ENCODE measurements at regions not wholly inside any gene's neighbourhood (a gene's known extent, or its start where the extent isn't known, plus 50 kb on each side); places are given as distances from the start of the nearest gene placed in this dataset.

DNA sequence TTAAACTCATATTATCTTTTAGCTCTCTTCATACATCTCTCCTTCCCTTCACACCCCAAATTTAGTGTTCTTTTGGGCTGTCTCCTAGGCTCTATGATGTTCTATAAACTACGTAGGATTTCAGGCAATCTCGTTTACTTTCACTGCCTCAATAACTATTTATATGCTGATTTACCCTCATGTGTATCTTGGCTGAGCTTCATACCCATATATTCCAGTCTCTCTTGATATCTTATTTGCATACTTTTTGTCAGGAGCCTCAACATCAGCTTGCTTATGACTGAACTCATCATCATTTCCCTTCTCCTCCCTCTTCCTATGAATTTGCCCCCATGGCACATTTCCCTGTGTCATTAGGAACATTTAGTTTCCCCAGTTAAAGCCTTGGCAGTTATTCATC, 262.1 kb upstream of the FBXO33 start:
- ATAC-seq (ENCODE audit: low FRiP score) (no peak), DNase-seq (ENCODE audit: low spot score) (no peak)
- TF ChIP-seq, protein P1, sequence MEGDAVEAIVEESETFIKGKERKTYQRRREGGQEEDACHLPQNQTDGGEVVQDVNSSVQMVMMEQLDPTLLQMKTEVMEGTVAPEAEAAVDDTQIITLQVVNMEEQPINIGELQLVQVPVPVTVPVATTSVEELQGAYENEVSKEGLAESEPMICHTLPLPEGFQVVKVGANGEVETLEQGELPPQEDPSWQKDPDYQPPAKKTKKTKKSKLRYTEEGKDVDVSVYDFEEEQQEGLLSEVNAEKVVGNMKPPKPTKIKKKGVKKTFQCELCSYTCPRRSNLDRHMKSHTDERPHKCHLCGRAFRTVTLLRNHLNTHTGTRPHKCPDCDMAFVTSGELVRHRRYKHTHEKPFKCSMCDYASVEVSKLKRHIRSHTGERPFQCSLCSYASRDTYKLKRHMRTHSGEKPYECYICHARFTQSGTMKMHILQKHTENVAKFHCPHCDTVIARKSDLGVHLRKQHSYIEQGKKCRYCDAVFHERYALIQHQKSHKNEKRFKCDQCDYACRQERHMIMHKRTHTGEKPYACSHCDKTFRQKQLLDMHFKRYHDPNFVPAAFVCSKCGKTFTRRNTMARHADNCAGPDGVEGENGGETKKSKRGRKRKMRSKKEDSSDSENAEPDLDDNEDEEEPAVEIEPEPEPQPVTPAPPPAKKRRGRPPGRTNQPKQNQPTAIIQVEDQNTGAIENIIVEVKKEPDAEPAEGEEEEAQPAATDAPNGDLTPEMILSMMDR (IDR thresholded peaks at IDR 0.05), result no peak

DNA sequence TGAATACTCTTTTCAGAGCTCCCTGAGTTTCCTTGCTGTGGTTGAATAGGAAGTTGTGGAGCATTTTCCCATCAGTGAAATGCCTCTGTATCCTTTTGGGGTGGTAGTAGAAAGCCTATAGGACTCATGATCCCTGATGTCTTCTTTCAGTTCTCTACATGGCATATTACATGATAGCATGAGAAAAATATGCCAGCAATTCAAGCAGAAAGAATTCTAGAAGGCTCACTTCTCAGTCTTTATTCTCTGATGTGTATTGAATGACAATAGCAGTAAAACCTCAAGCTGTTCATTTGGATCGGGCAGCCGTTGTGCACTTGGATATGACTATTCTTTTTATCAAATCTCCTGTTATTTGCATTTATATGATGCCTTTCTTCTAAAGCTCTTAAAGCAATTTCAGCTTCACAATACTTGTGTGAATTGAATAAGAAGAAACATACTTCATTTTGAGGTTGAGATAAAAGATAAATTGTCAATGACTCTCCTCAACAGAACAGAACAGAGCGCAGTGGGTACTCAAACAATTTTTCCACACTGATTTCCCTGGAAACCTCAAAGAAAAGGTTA, 251.5 kb upstream of the FBXO33 start:
- DNase-seq (ENCODE audit: low spot score), result no peak
- TF ChIP-seq, protein P1 (IDR thresholded peaks at IDR 0.05), result no peak
- ATAC-seq (ENCODE audit: low FRiP score), result no peak

DNA sequence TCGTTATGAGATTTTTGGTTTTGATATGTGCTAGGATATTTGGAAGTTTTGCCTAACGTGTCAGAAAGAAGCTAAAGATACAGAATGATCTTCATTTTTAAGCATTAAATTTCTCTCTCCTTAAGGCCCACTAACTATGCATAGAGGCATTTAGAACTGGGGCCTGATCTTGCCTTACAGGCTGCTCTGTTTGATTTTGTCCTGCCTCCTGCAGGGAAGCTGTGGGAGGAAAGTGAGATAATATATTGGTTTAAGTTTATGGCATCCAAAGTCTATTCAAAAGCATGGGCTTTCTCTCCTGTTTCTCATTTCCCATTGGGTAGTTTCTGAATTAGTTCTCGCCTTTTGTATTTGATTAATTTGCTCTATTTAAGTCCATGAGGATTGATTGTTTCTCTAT, 250.3 kb upstream of the FBXO33 start:
- TF ChIP-seq, protein P1 (IDR thresholded peaks at IDR 0.05), result no peak
- DNase-seq (ENCODE audit: low spot score) (no peak), ATAC-seq (ENCODE audit: low FRiP score) (no peak)

DNA sequence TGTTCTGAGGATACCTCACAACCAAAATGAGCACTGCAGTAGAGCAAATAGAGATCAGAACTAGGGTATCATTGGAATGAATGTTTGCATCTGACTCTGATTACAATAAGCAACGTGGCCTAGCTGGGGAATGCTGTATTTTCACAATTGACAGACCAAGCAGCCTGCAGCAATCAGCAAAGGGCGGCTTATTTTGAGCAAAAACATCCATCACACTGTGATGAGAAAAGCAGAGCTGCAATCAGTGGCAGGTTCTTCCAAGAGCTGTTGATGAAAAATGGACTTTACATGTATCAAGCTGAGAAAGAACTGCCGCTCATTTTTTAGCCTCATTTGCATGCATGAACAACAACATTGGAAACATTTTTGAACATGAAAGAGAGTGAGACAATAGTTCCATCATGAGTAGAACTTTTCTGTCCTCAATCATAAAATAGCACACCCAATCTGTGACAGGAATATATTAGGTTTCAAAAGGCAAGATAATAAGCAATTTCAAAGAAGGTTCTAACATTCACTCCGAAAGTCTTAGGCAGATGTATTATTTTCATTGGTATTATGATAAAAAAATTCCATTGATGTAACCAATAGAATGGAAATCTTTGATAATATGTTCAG, 249.7 kb upstream of the FBXO33 start:
- TF ChIP-seq, protein P1 (IDR thresholded peaks at IDR 0.05), result no peak
- ATAC-seq (ENCODE audit: low FRiP score) (no peak), DNase-seq (ENCODE audit: low spot score) (no peak)

DNA sequence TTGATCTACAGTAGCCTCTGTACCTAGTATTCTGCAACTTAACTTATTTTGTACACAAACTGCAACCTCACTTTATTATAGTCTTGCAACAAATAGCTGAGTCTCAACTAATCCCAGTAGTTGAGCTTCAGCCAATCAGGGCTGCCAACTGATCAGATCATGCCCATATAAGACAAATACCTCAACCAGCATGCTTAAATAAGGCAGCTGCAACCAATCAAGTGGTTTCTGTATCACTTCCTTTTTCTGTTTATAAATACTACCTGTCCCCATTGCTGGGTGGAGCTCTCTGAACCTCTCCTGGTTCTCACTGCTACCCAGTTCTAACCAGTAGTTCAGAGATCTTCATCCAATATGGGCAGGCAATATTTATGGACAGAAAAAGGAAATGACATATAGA, 248.5 kb upstream of the FBXO33 start:
- ATAC-seq (ENCODE audit: low FRiP score) (no peak), DNase-seq (ENCODE audit: low spot score) (no peak)
- TF ChIP-seq, protein P1 (IDR thresholded peaks at IDR 0.05), result no peak

DNA sequence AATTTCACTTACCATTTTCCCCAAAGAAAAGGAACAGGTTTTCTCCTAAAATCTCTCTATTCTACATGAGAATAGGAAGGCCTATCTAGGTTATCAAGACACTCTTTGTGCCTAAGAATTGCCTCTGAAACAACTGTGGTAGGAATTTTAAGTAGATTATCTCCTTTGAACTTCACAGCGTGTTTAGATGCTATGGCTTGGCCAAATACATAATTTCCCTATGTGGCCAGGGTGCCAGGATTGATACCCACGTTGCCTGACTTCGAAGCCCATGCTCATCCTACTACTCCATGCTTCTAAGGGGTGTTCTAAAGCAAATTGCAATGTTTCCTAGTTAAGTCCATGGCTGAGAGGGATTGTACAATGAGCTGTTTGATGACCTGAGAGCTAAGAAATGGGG, 241.5 kb upstream of the FBXO33 start:
- DNase-seq (ENCODE audit: low spot score) (no peak), ATAC-seq (ENCODE audit: low FRiP score) (no peak)
- TF ChIP-seq, protein P1 (IDR thresholded peaks at IDR 0.05), result no peak

DNA sequence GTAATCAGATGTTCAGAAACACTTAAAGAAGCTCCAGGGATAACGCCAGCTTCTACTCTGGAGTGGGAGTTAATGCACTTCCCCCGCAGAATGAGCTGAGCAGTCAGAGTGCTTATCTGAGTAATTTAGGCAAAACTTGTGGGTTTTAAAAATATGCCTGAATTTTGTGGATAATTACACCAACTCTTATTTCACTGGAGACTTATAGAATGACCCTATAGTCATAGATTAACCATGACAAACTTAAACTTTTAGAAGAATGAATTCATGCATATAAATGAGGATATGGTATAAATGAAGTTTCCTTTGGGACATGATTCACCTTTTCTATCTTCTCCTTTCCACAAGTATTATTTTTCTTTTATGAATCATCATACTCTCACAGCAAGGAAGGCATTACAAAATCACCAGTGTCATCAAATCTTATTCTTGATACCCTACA, 241.1 kb upstream of the FBXO33 start:
- no peak for DNase-seq (ENCODE audit: low spot score)
- TF ChIP-seq, protein P1 (IDR thresholded peaks at IDR 0.05), result no peak
- ATAC-seq (ENCODE audit: low FRiP score), result peak; percentile 88
